Colonic mucosa (tissue), 4 donors: ENCODE measurements at regions not wholly inside any gene's neighbourhood (a gene's known extent, or its start where the extent isn't known, plus 50 kb on each side); places are given as distances from the start of the nearest gene placed in this dataset.

Experiments
- DNase-seq: peaks from one replicate; pipeline ENCODE4 v3.0.0-alpha.2; 2020
- H3K27ac ChIP-seq: fragments of 200-600 bp; one replicate; pipeline ENCODE4 v1.8.0; 2021
- H3K27me3 ChIP-seq: fragments of 200-600 bp; one replicate; pipeline ENCODE4 v1.8.0; 2021
- H3K36me3 ChIP-seq: fragments of 200-600 bp; one replicate; pipeline ENCODE4 v1.8.0; 2021
- H3K4me1 ChIP-seq: fragments of 200-600 bp; one replicate; pipeline ENCODE4 v1.8.0; 2021; ENCODE audit warnings: mild to moderate bottlenecking
- H3K4me3 ChIP-seq: fragments of 200-600 bp; one replicate; pipeline ENCODE4 v1.8.0; 2021
- H3K9ac ChIP-seq, 2 donors: one replicate each; pipeline ENCODE4 v1.7.0; 2013; ENCODE audit warnings: control low read depth in 2 of 2, low read depth in 2 of 2, low read length in 2 of 2
- H3K9me3 ChIP-seq: fragments of 200-600 bp; one replicate; pipeline ENCODE4 v1.8.0; 2021
- intact Hi-C: fragments of 100-400 bp; cut with DNase I; formaldehyde crosslinking; loops from one replicate; pipeline ENCODE4 v1.14.1; 2022
- TF ChIP-seq, protein P1 (sequence below): fragments of 200-600 bp; IDR thresholded peaks from one replicate; pipeline ENCODE4 v1.8.0; 2022; ENCODE audit warnings: antibody characterized with exemption, mild to moderate bottlenecking
- donor health status: healthy.
- donor health status: DM: no; HTN: no; CAD: no.
- donor health status: DM: no; HTN: no; CAD: no.

DNA sequence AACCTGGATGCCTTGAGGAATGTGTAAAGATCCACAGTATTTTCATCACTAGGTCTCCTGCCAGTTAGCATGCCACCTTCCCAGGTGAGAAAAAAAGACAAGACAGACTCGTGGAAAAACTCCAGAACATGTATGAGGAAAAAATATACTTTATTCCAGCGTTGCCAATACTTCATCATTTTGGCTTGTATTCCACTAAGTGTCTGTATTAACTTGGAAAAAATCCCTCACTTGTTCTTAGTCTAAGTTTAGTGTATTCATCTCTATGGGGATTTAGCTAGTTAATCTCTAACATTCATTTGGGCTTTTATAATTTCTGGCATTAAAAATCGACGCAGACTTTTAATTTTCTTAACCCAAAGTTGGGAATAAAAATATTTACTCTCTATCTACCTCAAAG, 759.4 kb downstream of the SORCS1 start:
- H3K27me3 ChIP-seq = no peaks in the 10 kb centered on the region
- H3K9me3 ChIP-seq = no peaks in the 10 kb centered on the region
- no peak overlapping the region for H3K9ac ChIP-seq
- no peaks in the 10 kb centered on the region for H3K36me3 ChIP-seq
- H3K4me3 ChIP-seq = no peak overlapping the region
- no peak overlapping the region for H3K27ac ChIP-seq
- DNase-seq = no peak
- TF ChIP-seq, protein P1, sequence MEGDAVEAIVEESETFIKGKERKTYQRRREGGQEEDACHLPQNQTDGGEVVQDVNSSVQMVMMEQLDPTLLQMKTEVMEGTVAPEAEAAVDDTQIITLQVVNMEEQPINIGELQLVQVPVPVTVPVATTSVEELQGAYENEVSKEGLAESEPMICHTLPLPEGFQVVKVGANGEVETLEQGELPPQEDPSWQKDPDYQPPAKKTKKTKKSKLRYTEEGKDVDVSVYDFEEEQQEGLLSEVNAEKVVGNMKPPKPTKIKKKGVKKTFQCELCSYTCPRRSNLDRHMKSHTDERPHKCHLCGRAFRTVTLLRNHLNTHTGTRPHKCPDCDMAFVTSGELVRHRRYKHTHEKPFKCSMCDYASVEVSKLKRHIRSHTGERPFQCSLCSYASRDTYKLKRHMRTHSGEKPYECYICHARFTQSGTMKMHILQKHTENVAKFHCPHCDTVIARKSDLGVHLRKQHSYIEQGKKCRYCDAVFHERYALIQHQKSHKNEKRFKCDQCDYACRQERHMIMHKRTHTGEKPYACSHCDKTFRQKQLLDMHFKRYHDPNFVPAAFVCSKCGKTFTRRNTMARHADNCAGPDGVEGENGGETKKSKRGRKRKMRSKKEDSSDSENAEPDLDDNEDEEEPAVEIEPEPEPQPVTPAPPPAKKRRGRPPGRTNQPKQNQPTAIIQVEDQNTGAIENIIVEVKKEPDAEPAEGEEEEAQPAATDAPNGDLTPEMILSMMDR = no peak
- no peaks in the 10 kb centered on the region for H3K4me1 ChIP-seq
- intact Hi-C loops = no loop called here

DNA sequence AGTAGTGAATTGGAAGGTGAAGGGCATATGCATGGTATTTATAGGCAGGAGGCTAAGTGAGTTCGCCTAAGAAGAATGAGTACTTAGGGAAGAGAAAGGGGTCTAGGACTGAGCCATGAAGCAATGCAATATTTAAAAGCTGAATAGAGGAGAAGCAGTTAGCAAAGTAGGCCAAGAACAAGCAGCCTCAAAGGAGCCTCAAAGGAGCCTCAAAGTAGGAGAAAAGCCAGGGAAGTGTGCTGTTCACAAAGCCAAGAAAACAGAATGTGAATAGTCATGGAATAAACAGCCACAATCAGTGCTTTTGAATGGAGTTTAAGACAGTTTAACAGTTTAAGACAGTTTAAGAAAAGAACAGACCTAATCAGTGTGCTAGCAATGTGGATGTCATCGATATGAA, 762.0 kb downstream of the SORCS1 start:
- Histone ChIP-seq H3K4me1 (no peaks in the 10 kb centered on the region), H3K9ac (no peak overlapping the region), H3K36me3 (no peaks in the 10 kb centered on the region), H3K27me3 (no peaks in the 10 kb centered on the region), H3K27ac (no peak overlapping the region), H3K4me3 (no peak overlapping the region), H3K9me3 (no peaks in the 10 kb centered on the region)
- intact Hi-C loops = no loop called here
- TF ChIP-seq, protein P1 = no peak
- DNase-seq = no peak

DNA sequence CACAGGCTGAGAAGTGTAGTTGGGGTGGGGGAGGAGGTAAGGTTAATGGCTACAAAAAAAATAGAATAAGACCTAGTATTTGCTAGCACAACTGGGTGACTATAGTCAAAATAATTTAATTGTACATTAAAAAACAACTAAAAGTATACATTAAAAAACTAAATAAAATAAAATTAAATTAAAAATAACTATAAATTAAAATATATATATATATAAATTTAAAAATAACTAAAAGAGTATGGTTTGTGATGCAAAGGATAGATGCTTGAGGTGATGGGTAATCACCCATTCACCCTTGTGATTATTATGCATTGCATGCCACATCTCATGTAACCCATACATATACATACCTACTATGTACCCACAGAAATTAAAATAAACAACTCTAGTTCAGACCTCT, 762.5 kb downstream of the SORCS1 start:
- H3K27me3 ChIP-seq = no peaks in the 10 kb centered on the region
- TF ChIP-seq, protein P1 = no peak
- H3K36me3 ChIP-seq = no peaks in the 10 kb centered on the region
- H3K4me1 ChIP-seq = no peaks in the 10 kb centered on the region
- H3K9me3 ChIP-seq = no peaks in the 10 kb centered on the region
- intact Hi-C loops = no loop called here
- H3K4me3 ChIP-seq = no peak overlapping the region
- DNase-seq = no peak
- H3K27ac ChIP-seq = no peak overlapping the region
- H3K9ac ChIP-seq = no peak overlapping the region

DNA sequence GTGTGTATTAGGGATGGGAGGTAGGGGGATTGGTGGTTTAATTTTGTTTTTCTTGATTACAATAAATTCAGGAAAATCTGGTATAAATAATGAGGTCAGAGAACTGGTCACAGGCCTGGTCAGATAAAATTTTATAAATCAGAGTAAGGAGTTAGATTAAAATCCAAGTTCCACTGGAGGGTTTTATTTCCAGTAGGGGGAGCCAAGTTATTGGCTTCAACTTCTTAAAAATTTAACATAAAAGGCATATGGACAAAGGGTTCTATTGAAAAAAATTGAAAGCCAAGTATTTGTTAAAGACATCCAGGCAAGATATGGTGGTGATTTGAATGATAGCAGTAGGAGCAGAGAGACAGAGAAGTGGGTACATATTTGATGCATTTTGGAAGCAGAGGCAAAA, 763.3 kb downstream of the SORCS1 start:
- no peak for DNase-seq
- intact Hi-C loops = no loop called here
- TF ChIP-seq, protein P1 = no peak
- Histone ChIP-seq H3K4me3 (no peak overlapping the region), H3K4me1 (no peaks in the 10 kb centered on the region), H3K36me3 (no peaks in the 10 kb centered on the region), H3K9ac (no peak overlapping the region), H3K27ac (no peak overlapping the region), H3K9me3 (no peaks in the 10 kb centered on the region), H3K27me3 (no peaks in the 10 kb centered on the region)

DNA sequence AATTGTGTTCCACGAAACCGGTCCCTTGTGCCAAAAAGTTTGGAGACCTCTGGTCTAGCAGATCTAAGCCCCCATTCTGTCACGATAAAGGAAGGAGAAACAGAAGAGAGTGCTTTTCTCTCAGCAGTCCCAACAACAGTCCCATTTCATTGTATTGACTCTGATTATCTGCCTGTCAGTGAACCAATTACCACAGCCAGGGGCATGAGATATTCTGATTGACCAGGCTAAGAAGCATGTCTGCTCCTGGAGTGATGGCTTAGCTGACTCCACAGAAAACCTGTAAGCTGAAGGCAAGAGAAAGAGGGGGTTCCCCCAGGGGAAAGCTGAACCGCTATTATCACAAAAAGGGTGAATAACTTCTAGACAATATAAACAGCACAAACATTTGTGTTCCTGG, 765.4 kb downstream of the SORCS1 start:
- Histone ChIP-seq H3K27ac (no peak overlapping the region), H3K9me3 (no peaks in the 10 kb centered on the region), H3K4me3 (no peak overlapping the region), H3K27me3 (no peaks in the 10 kb centered on the region), H3K4me1 (no peaks in the 10 kb centered on the region), H3K9ac (no peak overlapping the region), H3K36me3 (no peaks in the 10 kb centered on the region)
- TF ChIP-seq, protein P1 = no peak
- no peak for DNase-seq
- intact Hi-C loops = no loop called here

DNA sequence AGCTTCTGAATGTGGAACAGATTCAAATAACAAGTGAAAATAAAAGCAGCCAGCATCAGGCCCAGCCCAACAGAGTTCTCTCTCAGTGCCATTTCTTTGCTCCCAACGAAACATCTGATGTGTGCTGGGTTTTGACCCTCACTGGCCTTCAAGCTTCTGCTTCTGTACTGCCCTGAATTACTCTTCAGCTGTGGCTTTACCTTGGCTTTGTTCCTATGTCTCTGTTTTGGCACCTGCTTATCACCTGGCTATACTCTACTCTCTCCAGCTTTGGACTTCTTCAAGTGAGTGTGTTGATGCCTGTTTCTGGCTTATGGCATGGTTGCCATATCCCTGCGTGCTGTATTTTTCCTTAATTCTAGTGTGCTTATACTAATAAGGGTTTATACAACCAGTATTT, 768.3 kb downstream of the SORCS1 start:
- no peak for DNase-seq
- Histone ChIP-seq H3K9ac (no peak overlapping the region), H3K27me3 (no peaks in the 10 kb centered on the region), H3K36me3 (no peaks in the 10 kb centered on the region), H3K27ac (no peak overlapping the region), H3K4me1 (no peaks in the 10 kb centered on the region), H3K4me3 (no peak overlapping the region), H3K9me3 (no peaks in the 10 kb centered on the region)
- TF ChIP-seq, protein P1 = no peak
- intact Hi-C loops = no loop called here
